ENCODE measurements at regions not wholly inside any gene's neighbourhood (a gene's known extent, or its start where the extent isn't known, plus 50 kb on each side); places are given as distances from the start of the nearest gene placed in this dataset.

GRCh38 chr3:178386401-178386800 is 149.8 kb upstream of the KCNMB2 start:
- ATAC-seq = no peak
- no peak for TF ChIP-seq ARNTL (CRISPR knock-in tag; IDR thresholded peaks at IDR 0.05; ENCODE audit: borderline replicate concordance, low read depth)
- TF ChIP-seq ZFP3 (CRISPR knock-in tag; IDR thresholded peaks at IDR 0.05) = no peak
- no peak for TF ChIP-seq ZC3H10 (CRISPR knock-in tag; IDR thresholded peaks at IDR 0.05)
- no peak for TF ChIP-seq PPARA (CRISPR knock-in tag; IDR thresholded peaks at IDR 0.05; ENCODE audit: borderline replicate concordance)
- no peak for TF ChIP-seq RARB (CRISPR knock-in tag; IDR thresholded peaks at IDR 0.05)
- no peak for TF ChIP-seq GLIS3 (CRISPR knock-in tag; IDR thresholded peaks at IDR 0.05)
- TF ChIP-seq, protein P1, sequence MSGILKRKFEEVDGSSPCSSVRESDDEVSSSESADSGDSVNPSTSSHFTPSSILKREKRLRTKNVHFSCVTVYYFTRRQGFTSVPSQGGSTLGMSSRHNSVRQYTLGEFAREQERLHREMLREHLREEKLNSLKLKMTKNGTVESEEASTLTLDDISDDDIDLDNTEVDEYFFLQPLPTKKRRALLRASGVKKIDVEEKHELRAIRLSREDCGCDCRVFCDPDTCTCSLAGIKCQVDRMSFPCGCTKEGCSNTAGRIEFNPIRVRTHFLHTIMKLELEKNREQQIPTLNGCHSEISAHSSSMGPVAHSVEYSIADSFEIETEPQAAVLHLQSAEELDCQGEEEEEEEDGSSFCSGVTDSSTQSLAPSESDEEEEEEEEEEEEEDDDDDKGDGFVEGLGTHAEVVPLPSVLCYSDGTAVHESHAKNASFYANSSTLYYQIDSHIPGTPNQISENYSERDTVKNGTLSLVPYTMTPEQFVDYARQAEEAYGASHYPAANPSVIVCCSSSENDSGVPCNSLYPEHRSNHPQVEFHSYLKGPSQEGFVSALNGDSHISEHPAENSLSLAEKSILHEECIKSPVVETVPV (CRISPR knock-in tag; IDR thresholded peaks at IDR 0.05) = no peak
- TF ChIP-seq POU6F1 (CRISPR knock-in tag; IDR thresholded peaks at IDR 0.05; ENCODE audit: borderline replicate concordance, low read depth) = no peak
- TF ChIP-seq TSHZ2 (CRISPR knock-in tag; IDR thresholded peaks at IDR 0.05) = no peak
- no peak for TF ChIP-seq ISL1 (CRISPR knock-in tag; IDR thresholded peaks at IDR 0.05)

DNA sequence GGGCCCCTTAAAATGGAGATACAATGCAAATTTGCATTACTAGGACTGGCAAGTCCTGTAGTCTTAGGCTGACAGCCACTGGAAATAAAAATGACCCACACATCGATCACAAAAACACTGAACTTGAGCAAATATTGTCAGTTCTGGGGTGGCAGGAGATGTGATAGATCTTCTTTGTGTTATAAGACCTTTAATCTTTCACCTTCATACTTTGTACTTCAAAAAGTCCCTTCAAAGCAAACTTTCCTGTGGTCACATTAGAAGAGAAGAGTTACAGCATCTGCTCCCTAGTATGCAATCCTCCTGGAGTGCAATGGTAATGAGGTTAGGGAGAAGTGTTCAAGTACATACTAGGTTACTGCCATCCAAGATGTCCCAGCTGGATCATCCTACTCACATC is 149.4 kb upstream of the KCNMB2 start:
- TF ChIP-seq ZNF70 (CRISPR knock-in tag; IDR thresholded peaks at IDR 0.05) = no peak
- no peak for TF ChIP-seq ZFP30 (CRISPR knock-in tag; IDR thresholded peaks at IDR 0.05)
- TF ChIP-seq ISL1 (CRISPR knock-in tag; IDR thresholded peaks at IDR 0.05) = no peak
- TF ChIP-seq TOX (CRISPR knock-in tag; IDR thresholded peaks at IDR 0.05; ENCODE audit: borderline replicate concordance) = no peak
- no peak for TF ChIP-seq CSDC2 (CRISPR knock-in tag; IDR thresholded peaks at IDR 0.05)
- TF ChIP-seq TSHZ2 (CRISPR knock-in tag; IDR thresholded peaks at IDR 0.05) = no peak
- no peak for ATAC-seq

DNA sequence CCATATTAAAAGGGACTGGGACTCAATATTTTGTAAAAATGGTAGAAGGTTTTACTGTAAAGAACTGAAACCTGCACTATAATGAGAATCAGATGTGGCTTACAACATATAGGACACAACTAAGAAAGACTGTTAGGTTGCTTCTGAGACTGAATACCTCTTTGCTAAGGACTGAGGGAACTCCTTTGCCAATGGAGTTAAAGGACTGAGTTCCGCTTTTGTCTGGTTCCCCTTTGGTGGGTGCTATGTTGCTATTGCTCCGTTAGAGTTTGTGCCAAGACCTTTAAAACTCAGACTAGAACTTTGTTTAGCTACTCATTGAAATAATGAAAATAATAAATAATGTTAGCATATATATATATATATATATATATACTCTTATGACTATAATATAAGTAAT is 147.8 kb upstream of the KCNMB2 start:
- ATAC-seq = no peak
- TF ChIP-seq ZNF70 (CRISPR knock-in tag; IDR thresholded peaks at IDR 0.05) = no peak
- TF ChIP-seq TCF4 (CRISPR knock-in tag; IDR thresholded peaks at IDR 0.05; ENCODE audit: borderline replicate concordance) = no peak
- TF ChIP-seq, protein P2, sequence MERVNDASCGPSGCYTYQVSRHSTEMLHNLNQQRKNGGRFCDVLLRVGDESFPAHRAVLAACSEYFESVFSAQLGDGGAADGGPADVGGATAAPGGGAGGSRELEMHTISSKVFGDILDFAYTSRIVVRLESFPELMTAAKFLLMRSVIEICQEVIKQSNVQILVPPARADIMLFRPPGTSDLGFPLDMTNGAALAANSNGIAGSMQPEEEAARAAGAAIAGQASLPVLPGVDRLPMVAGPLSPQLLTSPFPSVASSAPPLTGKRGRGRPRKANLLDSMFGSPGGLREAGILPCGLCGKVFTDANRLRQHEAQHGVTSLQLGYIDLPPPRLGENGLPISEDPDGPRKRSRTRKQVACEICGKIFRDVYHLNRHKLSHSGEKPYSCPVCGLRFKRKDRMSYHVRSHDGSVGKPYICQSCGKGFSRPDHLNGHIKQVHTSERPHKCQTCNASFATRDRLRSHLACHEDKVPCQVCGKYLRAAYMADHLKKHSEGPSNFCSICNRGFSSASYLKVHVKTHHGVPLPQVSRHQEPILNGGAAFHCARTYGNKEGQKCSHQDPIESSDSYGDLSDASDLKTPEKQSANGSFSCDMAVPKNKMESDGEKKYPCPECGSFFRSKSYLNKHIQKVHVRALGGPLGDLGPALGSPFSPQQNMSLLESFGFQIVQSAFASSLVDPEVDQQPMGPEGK (CRISPR knock-in tag; IDR thresholded peaks at IDR 0.05; ENCODE audit: borderline replicate concordance) = no peak
- no peak for TF ChIP-seq ISL1 (CRISPR knock-in tag; IDR thresholded peaks at IDR 0.05)
- TF ChIP-seq CSDC2 (CRISPR knock-in tag; IDR thresholded peaks at IDR 0.05) = no peak
- TF ChIP-seq, protein P1 (CRISPR knock-in tag; IDR thresholded peaks at IDR 0.05) = no peak
- TF ChIP-seq ZC3H10 (CRISPR knock-in tag; IDR thresholded peaks at IDR 0.05) = no peak
- TF ChIP-seq ZNF565 (CRISPR knock-in tag; conservative IDR thresholded peaks at IDR 0.05; ENCODE audit: low read depth) = no peak
- no peak for TF ChIP-seq ARNTL (CRISPR knock-in tag; IDR thresholded peaks at IDR 0.05; ENCODE audit: borderline replicate concordance, low read depth)
- TF ChIP-seq GLIS3 (CRISPR knock-in tag; IDR thresholded peaks at IDR 0.05) = no peak
- no peak for TF ChIP-seq ZNF8 (CRISPR knock-in tag; IDR thresholded peaks at IDR 0.05)
- TF ChIP-seq OSR1 (CRISPR knock-in tag; IDR thresholded peaks at IDR 0.05) = no peak
- TF ChIP-seq TSHZ2 (CRISPR knock-in tag; IDR thresholded peaks at IDR 0.05) = no peak
- TF ChIP-seq RARB (CRISPR knock-in tag; IDR thresholded peaks at IDR 0.05) = no peak
- no peak for TF ChIP-seq TOX (CRISPR knock-in tag; IDR thresholded peaks at IDR 0.05; ENCODE audit: borderline replicate concordance)
- TF ChIP-seq PPARA (CRISPR knock-in tag; IDR thresholded peaks at IDR 0.05; ENCODE audit: borderline replicate concordance) = no peak
- no peak for TF ChIP-seq BACH2 (CRISPR knock-in tag; IDR thresholded peaks at IDR 0.05; ENCODE audit: borderline replicate concordance)

Data from SK-N-SH treated with all-trans-retinoic acid at 6 μM for 48 hours (cell line).